Head of caudate nucleus (tissue), 42 donors: ENCODE measurements at regions not wholly inside any gene's neighbourhood (a gene's known extent, or its start where the extent isn't known, plus 50 kb on each side); places are given as distances from the start of the nearest gene placed in this dataset.
A peak's percentile ranks its signal among the peaks of the same experiment; 100 is the strongest.
"Not testable (repeated sequence)": the region's sequence is repeated elsewhere in the genome, so short reads cannot be mapped to it uniquely, and the experiment has no call there.

ENCODE experiments used
- DNase-seq, 42 donors: peaks; one replicate each; pipeline versions ENCODE4 v3.0.0 to v3.0.0-alpha.2; 2020 to 2021; ENCODE audit warnings: mixed read lengths in 7 of 42
- intact Hi-C: fragments of 100-400 bp; cut with DNase I; formaldehyde crosslinking; loops from one replicate; pipeline ENCODE4 v1.15.0; 2022

- intact Hi-C loops = no loop called here
Measured at GRCh38 chr4:163680386-163681098, 186.1 kb downstream of the TMA16 start.

GRCh38 chr4:163681208-163681821 lies 186.8 kb downstream of the TMA16 start:
- DNase-seq = peak in 4 of 42 donors; percentile 15 to 22 (median 18)
- intact Hi-C loops = no loop called here

More at GRCh38 chr4:163680386-163681098, 186.1 kb downstream of the TMA16 start:
- DNase-seq = no peak

- intact Hi-C loops = no loop called here
- DNase-seq = no peak
Measured at GRCh38 chr4:163688856-163689255, 194.4 kb downstream of the TMA16 start.

- intact Hi-C loops = no loop called here
- no peak for DNase-seq
Measured at GRCh38 chr4:163693211-163693610, 198.7 kb downstream of the TMA16 start.

GRCh38 chr4:163693776-163694175 lies 199.3 kb downstream of the TMA16 start:
- intact Hi-C loops = no loop called here
- DNase-seq = no peak

- no peak for DNase-seq
- intact Hi-C loops = no loop called here
Measured at GRCh38 chr4:163694385-163694784, 199.9 kb downstream of the TMA16 start.

- DNase-seq = no peak
Measured at GRCh38 chr4:163697121-163697520, 202.6 kb downstream of the TMA16 start.

GRCh38 chr4:163700383-163700782 lies 205.9 kb downstream of the TMA16 start:
- DNase-seq, intact Hi-C loops: not testable (repeated sequence)

More at GRCh38 chr4:163697121-163697520, 202.6 kb downstream of the TMA16 start:
- intact Hi-C loops = no loop called here

GRCh38 chr4:163701916-163702315 lies 207.4 kb downstream of the TMA16 start:
- DNase-seq = peak in 5 of 42 donors; percentile 12 to 44 (median 17)

GRCh38 chr4:163702736-163703135 lies 208.2 kb downstream of the TMA16 start:
- intact Hi-C loops = no loop called here
- DNase-seq = no peak

More at GRCh38 chr4:163701916-163702315, 207.4 kb downstream of the TMA16 start:
- intact Hi-C loops = no loop called here

- intact Hi-C loops = no loop called here
- no peak for DNase-seq
Measured at GRCh38 chr4:163703251-163703650, 208.8 kb downstream of the TMA16 start.

- intact Hi-C loops = no loop called here
- DNase-seq = no peak
Measured at GRCh38 chr4:163707873-163708272, 213.4 kb downstream of the TMA16 start.

GRCh38 chr4:163709601-163710000 lies 215.1 kb downstream of the TMA16 start:
- DNase-seq = no peak
- intact Hi-C loops = no loop called here

- no peak for DNase-seq
- intact Hi-C loops = no loop called here
Measured at GRCh38 chr4:163710158-163710557, 215.7 kb downstream of the TMA16 start.

- DNase-seq, intact Hi-C loops: not testable (repeated sequence)
Measured at GRCh38 chr4:163724495-163724894, 230.0 kb downstream of the TMA16 start.

- intact Hi-C loops = no loop called here
- DNase-seq = no peak
Measured at GRCh38 chr4:163726641-163727040, 232.2 kb downstream of the TMA16 start.

- intact Hi-C loops = no loop called here
- DNase-seq = no peak
Measured at GRCh38 chr4:163731071-163731470, 236.6 kb downstream of the TMA16 start.

GRCh38 chr4:163732473-163732872 lies 238.0 kb downstream of the TMA16 start:
- intact Hi-C loops = no loop called here
- no peak for DNase-seq

- intact Hi-C loops = no loop called here
- DNase-seq = no peak
Measured at GRCh38 chr4:163736876-163737275, 242.4 kb downstream of the TMA16 start.

- DNase-seq, intact Hi-C loops: not testable (repeated sequence)
Measured at GRCh38 chr4:163737846-163738245, 243.4 kb downstream of the TMA16 start.

GRCh38 chr4:163738521-163738920 lies 244.0 kb downstream of the TMA16 start:
- intact Hi-C loops = no loop called here
- no peak for DNase-seq
